GM12878 (cell line): ENCODE measurements at regions not wholly inside any gene's neighbourhood (a gene's known extent, or its start where the extent isn't known, plus 50 kb on each side); places are given as distances from the start of the nearest gene placed in this dataset.

Experiments
- ATAC-seq: fragments of 200-7000 bp; cut with Tn5 transposase; 3 replicates; pipeline ENCODE4 v1.9.1; 2020; ENCODE audit warnings: mild to moderate bottlenecking, moderate library complexity
- BruUV-seq: library from RNA; stranded (reverse); fragments of 400-500 nt; replicated peaks from 2 replicates; lab custom pipeline; 2021; lab: Mats Ljungman, UMichigan
- CTCF ChIA-PET: fragments of 300-600 bp; sonication (Branson Sonifier 250); formaldehyde crosslinking; extraction: SDS; loops from one replicate; lab custom pipeline; 2021; ENCODE audit warnings: inconsistent platforms; lab: Yijun Ruan, JAX
- POLR2A ChIA-PET: fragments of 350-600 bp; formaldehyde crosslinking; extraction: SDS; loops from one replicate; lab custom pipeline; 2021; ENCODE audit warnings: inconsistent platforms; lab: Charles Lee
- RAD21 ChIA-PET: fragments of 300-600 bp; sonication (Branson Sonifier 250); formaldehyde crosslinking; loops from one replicate; lab custom pipeline; 2023; ENCODE audit warnings: antibody characterized with exemption; ENCODE audit not compliant: unreplicated experiment; lab: Charles Lee
- SMC1A ChIA-PET: fragments of 300-600 bp; sonication (Branson Sonifier 250); formaldehyde crosslinking; loops from one replicate; lab custom pipeline; 2023; ENCODE audit not compliant: unreplicated experiment, uncharacterized antibody; lab: Charles Lee
- DNase-seq: peaks from one replicate; pipeline ENCODE4 v3.0.0-alpha.2; 2011; ENCODE audit warnings: low read depth, low spot score
- FAIRE-seq: peaks from 3 replicates; lab custom pipeline; 2011; peaks lifted over from hg19 to GRCh38; lab: Jason Lieb, UNC
- H2AFZ ChIP-seq: 2 replicates; pipeline ENCODE4 v1.6.0; 2011; ENCODE audit warnings: low read depth, low read length, control low read depth; ENCODE audit not compliant: control insufficient read depth
- H3K27ac ChIP-seq: 2 replicates; pipeline ENCODE4 v1.5.1; 2011; ENCODE audit warnings: control low read depth; ENCODE audit not compliant: control insufficient read depth, insufficient read depth
- H3K27me3 ChIP-seq, 2 experiments: replicated peaks in 1 of 2; 2 replicates each; pipeline versions ENCODE4 v1.6.0 to v1.6.1; 2011; ENCODE audit warnings: low read length in 1 of 2; ENCODE audit not compliant: control insufficient read depth in 2 of 2, insufficient read depth in 2 of 2
- H3K36me3 ChIP-seq, 2 experiments: 2 replicates each; pipeline ENCODE4 v1.5.1; 2011; ENCODE audit warnings: low read length in 1 of 2; ENCODE audit not compliant: control insufficient read depth in 2 of 2, insufficient read depth in 2 of 2
- H3K4me1 ChIP-seq: 2 replicates; pipeline ENCODE4 v1.6.1; 2011; ENCODE audit warnings: mild to moderate bottlenecking, low read length, moderate library complexity, mixed read lengths; ENCODE audit not compliant: control insufficient read depth, insufficient read depth
- H3K4me2 ChIP-seq: 2 replicates; pipeline ENCODE4 v1.6.0; 2011; ENCODE audit warnings: control low read depth; ENCODE audit not compliant: control insufficient read depth, insufficient read depth
- H3K4me3 ChIP-seq: fragments of 200-600 bp; sonication (generic); 2 replicates; pipeline ENCODE4 v1.5.1; 2016
- H3K79me2 ChIP-seq: 2 replicates; pipeline ENCODE4 v1.6.0; 2011; ENCODE audit warnings: low read length; ENCODE audit not compliant: control insufficient read depth, insufficient read depth
- H3K9ac ChIP-seq: 2 replicates; pipeline ENCODE4 v1.8.0; 2011; ENCODE audit warnings: low read length, control low read depth, mixed read lengths; ENCODE audit not compliant: control insufficient read depth, insufficient read depth
- H3K9me3 ChIP-seq: replicated peaks from 3 replicates; pipeline ENCODE4 v1.5.1; 2011; ENCODE audit warnings: mild to moderate bottlenecking, low read length; ENCODE audit not compliant: control insufficient read depth, insufficient read depth
- H4K20me1 ChIP-seq: 2 replicates; pipeline ENCODE4 v1.6.0; 2011; ENCODE audit not compliant: control insufficient read depth, insufficient read depth
- CHD2 ChIP-seq: IDR thresholded peaks from 2 replicates; pipeline ENCODE4 v1.6.1; 2011; ENCODE audit warnings: low read depth, low read length, improper control_type of control experiment, borderline replicate concordance
- NFYA ChIP-seq: IDR thresholded peaks from 2 replicates; pipeline ENCODE4 v1.6.1; 2011; ENCODE audit warnings: low read depth, mild to moderate bottlenecking, low read length, improper control_type of control experiment, borderline replicate concordance
- NRF1 ChIP-seq: conservative IDR thresholded peaks from 2 replicates; pipeline ENCODE4 v1.6.1; 2011; ENCODE audit warnings: mild to moderate bottlenecking, low read depth, low read length, improper control_type of control experiment
- POLR2A ChIP-seq: IDR thresholded peaks from 2 replicates; pipeline ENCODE4 v1.6.1; 2011; ENCODE audit warnings: low read depth, mild to moderate bottlenecking, low read length
- POLR2AphosphoS5 ChIP-seq: IDR thresholded peaks from 2 replicates; pipeline ENCODE4 v1.6.1; 2011; ENCODE audit warnings: mild to moderate bottlenecking, low read length, inconsistent platforms
- SIX5 ChIP-seq: IDR thresholded peaks from 2 replicates; pipeline ENCODE4 v1.6.1; 2011; ENCODE audit warnings: mild to moderate bottlenecking, low read depth, low read length, moderate library complexity; ENCODE audit not compliant: severe bottlenecking
- WGBS: methylation state at CpG from one replicate; pipeline ENCODE4 v1.1.6; 2016; ENCODE audit warnings: low lambda C conversion rate; ENCODE audit not compliant: insufficient replicate concordance, insufficient coverage; ENCODE audit errors: missing lambda C conversion rate; 5-methylcytosine and 5-hydroxymethylcytosine counted together
- in situ Hi-C: fragments of 300-500 bp; cut with MboI; formaldehyde crosslinking; loops from 9 replicates; pipeline ENCODE4 v1.14.3; 2018; ENCODE audit warnings: mixed read lengths
- intact Hi-C: fragments of 100-400 bp; cut with micrococcal nuclease; formaldehyde crosslinking; loops from one replicate; pipeline ENCODE4 v1.14.2; 2022; ENCODE audit not compliant: unreplicated experiment
- TF ChIP-seq, protein P1 (sequence below): fragments of 450-650 bp; formaldehyde crosslinking; IDR thresholded peaks from 2 replicates; pipeline ENCODE4 v1.5.0; 2022; ENCODE audit warnings: mild to moderate bottlenecking, missing genetic modification characterization
- TF ChIP-seq, protein P2 (sequence below): IDR thresholded peaks from 2 replicates; pipeline ENCODE4 v1.6.1; 2011; ENCODE audit warnings: low read depth, low read length, improper control_type of control experiment, borderline replicate concordance
- TF ChIP-seq, protein P3 (sequence below): fragments of 450-650 bp; IDR thresholded peaks from 2 replicates; pipeline ENCODE4 v1.6.1; 2017; ENCODE audit warnings: antibody characterized with exemption, mild to moderate bottlenecking, moderate library complexity

DNA sequence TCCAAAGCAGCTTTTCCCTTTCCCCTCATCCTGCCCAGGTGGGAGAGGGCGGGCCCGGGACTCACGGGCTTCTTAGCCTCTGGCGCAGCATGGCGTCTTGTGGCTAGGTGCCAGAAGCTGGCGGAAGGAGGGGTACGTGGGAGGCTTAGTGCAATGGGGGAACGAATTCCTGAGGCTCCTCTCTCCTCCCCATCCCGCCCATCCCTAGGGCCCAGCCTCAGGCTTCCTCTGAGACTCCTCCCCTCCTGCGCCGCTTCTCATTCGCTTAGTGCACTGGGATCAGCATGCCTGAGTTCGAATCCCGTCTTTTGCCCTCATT is 297.8 kb downstream of the ZNF536 start:
- no peak overlapping the region for H2AFZ ChIP-seq
- no peak overlapping the region for H3K4me2 ChIP-seq
- H4K20me1 ChIP-seq = no peaks in the 10 kb centered on the region
- H3K9ac ChIP-seq = no peak overlapping the region
- TF ChIP-seq, protein P1, sequence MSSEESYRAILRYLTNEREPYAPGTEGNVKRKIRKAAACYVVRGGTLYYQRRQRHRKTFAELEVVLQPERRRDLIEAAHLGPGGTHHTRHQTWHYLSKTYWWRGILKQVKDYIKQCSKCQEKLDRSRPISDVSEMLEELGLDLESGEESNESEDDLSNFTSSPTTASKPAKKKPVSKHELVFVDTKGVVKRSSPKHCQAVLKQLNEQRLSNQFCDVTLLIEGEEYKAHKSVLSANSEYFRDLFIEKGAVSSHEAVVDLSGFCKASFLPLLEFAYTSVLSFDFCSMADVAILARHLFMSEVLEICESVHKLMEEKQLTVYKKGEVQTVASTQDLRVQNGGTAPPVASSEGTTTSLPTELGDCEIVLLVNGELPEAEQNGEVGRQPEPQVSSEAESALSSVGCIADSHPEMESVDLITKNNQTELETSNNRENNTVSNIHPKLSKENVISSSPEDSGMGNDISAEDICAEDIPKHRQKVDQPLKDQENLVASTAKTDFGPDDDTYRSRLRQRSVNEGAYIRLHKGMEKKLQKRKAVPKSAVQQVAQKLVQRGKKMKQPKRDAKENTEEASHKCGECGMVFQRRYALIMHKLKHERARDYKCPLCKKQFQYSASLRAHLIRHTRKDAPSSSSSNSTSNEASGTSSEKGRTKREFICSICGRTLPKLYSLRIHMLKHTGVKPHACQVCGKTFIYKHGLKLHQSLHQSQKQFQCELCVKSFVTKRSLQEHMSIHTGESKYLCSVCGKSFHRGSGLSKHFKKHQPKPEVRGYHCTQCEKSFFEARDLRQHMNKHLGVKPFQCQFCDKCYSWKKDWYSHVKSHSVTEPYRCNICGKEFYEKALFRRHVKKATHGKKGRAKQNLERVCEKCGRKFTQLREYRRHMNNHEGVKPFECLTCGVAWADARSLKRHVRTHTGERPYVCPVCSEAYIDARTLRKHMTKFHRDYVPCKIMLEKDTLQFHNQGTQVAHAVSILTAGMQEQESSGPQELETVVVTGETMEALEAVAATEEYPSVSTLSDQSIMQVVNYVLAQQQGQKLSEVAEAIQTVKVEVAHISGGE (CRISPR knock-in tag) = no peak
- TF ChIP-seq POLR2A (no peak), NFYA (no peak), NRF1 (no peak), CHD2 (no peak), POLR2AphosphoS5 (no peak), SIX5 (no peak)
- TF ChIP-seq, protein P2, sequence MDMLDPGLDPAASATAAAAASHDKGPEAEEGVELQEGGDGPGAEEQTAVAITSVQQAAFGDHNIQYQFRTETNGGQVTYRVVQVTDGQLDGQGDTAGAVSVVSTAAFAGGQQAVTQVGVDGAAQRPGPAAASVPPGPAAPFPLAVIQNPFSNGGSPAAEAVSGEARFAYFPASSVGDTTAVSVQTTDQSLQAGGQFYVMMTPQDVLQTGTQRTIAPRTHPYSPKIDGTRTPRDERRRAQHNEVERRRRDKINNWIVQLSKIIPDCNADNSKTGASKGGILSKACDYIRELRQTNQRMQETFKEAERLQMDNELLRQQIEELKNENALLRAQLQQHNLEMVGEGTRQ = no peak
- TF ChIP-seq, protein P3, sequence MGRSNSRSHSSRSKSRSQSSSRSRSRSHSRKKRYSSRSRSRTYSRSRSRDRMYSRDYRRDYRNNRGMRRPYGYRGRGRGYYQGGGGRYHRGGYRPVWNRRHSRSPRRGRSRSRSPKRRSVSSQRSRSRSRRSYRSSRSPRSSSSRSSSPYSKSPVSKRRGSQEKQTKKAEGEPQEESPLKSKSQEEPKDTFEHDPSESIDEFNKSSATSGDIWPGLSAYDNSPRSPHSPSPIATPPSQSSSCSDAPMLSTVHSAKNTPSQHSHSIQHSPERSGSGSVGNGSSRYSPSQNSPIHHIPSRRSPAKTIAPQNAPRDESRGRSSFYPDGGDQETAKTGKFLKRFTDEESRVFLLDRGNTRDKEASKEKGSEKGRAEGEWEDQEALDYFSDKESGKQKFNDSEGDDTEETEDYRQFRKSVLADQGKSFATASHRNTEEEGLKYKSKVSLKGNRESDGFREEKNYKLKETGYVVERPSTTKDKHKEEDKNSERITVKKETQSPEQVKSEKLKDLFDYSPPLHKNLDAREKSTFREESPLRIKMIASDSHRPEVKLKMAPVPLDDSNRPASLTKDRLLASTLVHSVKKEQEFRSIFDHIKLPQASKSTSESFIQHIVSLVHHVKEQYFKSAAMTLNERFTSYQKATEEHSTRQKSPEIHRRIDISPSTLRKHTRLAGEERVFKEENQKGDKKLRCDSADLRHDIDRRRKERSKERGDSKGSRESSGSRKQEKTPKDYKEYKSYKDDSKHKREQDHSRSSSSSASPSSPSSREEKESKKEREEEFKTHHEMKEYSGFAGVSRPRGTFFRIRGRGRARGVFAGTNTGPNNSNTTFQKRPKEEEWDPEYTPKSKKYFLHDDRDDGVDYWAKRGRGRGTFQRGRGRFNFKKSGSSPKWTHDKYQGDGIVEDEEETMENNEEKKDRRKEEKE = no peak
- H3K4me3 ChIP-seq = no peak overlapping the region
- ChIA-PET CTCF (interaction anchor here (1.0 to 1.9 kb wide), 3 partner anchors 8 to 1547 kb away, joined by 3 to 5 read pairs (median 4); no protein-coding TSS in a partner anchor), SMC1A (no interaction called here), RAD21 (no interaction called here), POLR2A (no interaction called here)
- WGBS = 12% methylated on average over 11 of the region's 14 CpGs
- no peak overlapping the region for H3K27ac ChIP-seq
- intact Hi-C loops = no loop called here
- in situ Hi-C loops = no loop called here
- H3K9me3 ChIP-seq = no peaks in the 10 kb centered on the region
- no peaks in the 10 kb centered on the region for H3K4me1 ChIP-seq
- H3K36me3 ChIP-seq = no peaks in the 10 kb centered on the region
- H3K79me2 ChIP-seq = no peaks in the 10 kb centered on the region
- ATAC-seq (no peak), DNase-seq (no peak), FAIRE-seq (no peak)
- no peaks in the 10 kb centered on the region for H3K27me3 ChIP-seq
- BruUV-seq = no TSS peak
